Body of pancreas (tissue), 4 donors: ENCODE measurements at regions not wholly inside any gene's neighbourhood (a gene's known extent, or its start where the extent isn't known, plus 50 kb on each side); places are given as distances from the start of the nearest gene placed in this dataset.
"Not testable (repeated sequence)": the region's sequence is repeated elsewhere in the genome, so short reads cannot be mapped to it uniquely, and the experiment has no call there.

Experiments used
- ATAC-seq: fragments of 150-250 bp; one replicate; pipeline ENCODE4 v1.9.1; 2016
- DNase-seq, 4 donors: peaks; one replicate each; pipeline ENCODE4 v3.0.0-alpha.2; 2019
- H3K27ac ChIP-seq, 4 donors: fragments of 200-600 bp; sonication (generic); 1 replicate in 3 of 4; 2 replicates in 1 of 4; pipeline versions ENCODE4 v1.5.1 to v1.6.1; 2016 to 2019; ENCODE audit warnings: mild to moderate bottlenecking in 1 of 4, mixed read lengths in 1 of 4, moderate library complexity in 1 of 4
- H3K27me3 ChIP-seq, 2 donors: fragments of 200-600 bp; sonication (generic); one replicate each; pipeline ENCODE4 v1.6.0; 2016; ENCODE audit warnings: mild to moderate bottlenecking in 1 of 2
- H3K36me3 ChIP-seq, 2 donors: fragments of 200-600 bp; sonication (generic); replicated peaks in 1 of 2; 2 replicates each; pipeline ENCODE4 v1.5.1; 2016; ENCODE audit warnings: low read depth in 2 of 2; ENCODE audit not compliant: insufficient read depth in 1 of 2
- H3K4me1 ChIP-seq: fragments of 200-600 bp; sonication (generic); one replicate; pipeline ENCODE4 v1.6.0; 2016
- H3K4me3 ChIP-seq, 2 donors: fragments of 200-600 bp; sonication (generic); 1 replicate in 1 of 2; 2 replicates in 1 of 2; pipeline ENCODE4 v1.5.1; 2016 to 2019
- H3K9me3 ChIP-seq, 3 donors: fragments of 200-600 bp; sonication (generic); 1 replicate in 2 of 3; 2 replicates in 1 of 3; pipeline ENCODE4 v1.5.1; 2016
- CTCF ChIP-seq, 7 experiments: fragments of 450-650 bp in 4 of 7; fragments of 200-600 bp in 3 of 7; sonication (generic) in 3 of 7; IDR thresholded peaks; one replicate each; pipeline ENCODE4 v1.5.1; 2016 to 2019; ENCODE audit warnings: antibody characterized with exemption in 7 of 7
- POLR2A ChIP-seq, 3 donors: fragments of 450-650 bp; IDR thresholded peaks; one replicate each; pipeline ENCODE4 v1.6.1; 2016; ENCODE audit warnings: antibody characterized with exemption in 3 of 3, mild to moderate bottlenecking in 2 of 3
- WGBS, 2 donors: methylation state at CpG; one replicate each; pipeline ENCODE4 v1.1.5; 2017; 5-methylcytosine and 5-hydroxymethylcytosine counted together
- intact Hi-C: fragments of 100-400 bp; cut with DNase I; formaldehyde crosslinking; loops from one replicate; pipeline ENCODE4 v1.15.1; 2023

GRCh38 chr15:20344601-20345400 is 196.8 kb downstream of the GOLGA6L6 start:
- no peak for ATAC-seq
- H3K4me1 ChIP-seq, result no peaks in the 10 kb centered on the region
- H3K27me3 ChIP-seq, result no peaks in the 10 kb centered on the region
- H3K27ac ChIP-seq, result no peak overlapping the region
- TF ChIP-seq POLR2A (IDR thresholded peaks at IDR 0.05) (no peak), CTCF (IDR thresholded peaks at IDR 0.05) (no peak)
- H3K4me3 ChIP-seq, result no peak overlapping the region
- peaks cover 0 to 4% (median 0%) of the 10 kb centered on the region in 3 donors for H3K9me3 ChIP-seq
- peak in 2 of 4 donors; percentile 6 to 11 for DNase-seq
- no peaks in the 10 kb centered on the region for H3K36me3 ChIP-seq
- WGBS, 2 donors, result 58% methylated on average over 12 of the region's 12 CpGs
- intact Hi-C loops, result no loop called here

- H3K4me1 ChIP-seq, H3K27me3 ChIP-seq, H3K27ac ChIP-seq, H3K9me3 ChIP-seq, H3K36me3 ChIP-seq, H3K4me3 ChIP-seq, intact Hi-C loops, ATAC-seq: not testable (repeated sequence)
- 68 to 69% methylated on average over 5 to 7 of the region's 10 CpGs for WGBS, 2 donors
- DNase-seq, result peak in 3 of 4 donors; percentile 9 to 12 (median 11)
Measured at GRCh38 chr15:20343395-20344211, 198.0 kb downstream of the GOLGA6L6 start.

- ATAC-seq, H3K4me3 ChIP-seq, H3K9me3 ChIP-seq, H3K27ac ChIP-seq, H3K36me3 ChIP-seq, intact Hi-C loops, H3K27me3 ChIP-seq, H3K4me1 ChIP-seq: not testable (repeated sequence)
- peak in 3 of 4 donors; percentile 6 to 12 (median 10) for DNase-seq
- WGBS, 2 donors, result 42 to 61% methylated on average over 3 to 4 of the region's 4 CpGs
Measured at GRCh38 chr15:20342601-20343394, 198.8 kb downstream of the GOLGA6L6 start.

GRCh38 chr15:20341901-20342600 is 199.5 kb downstream of the GOLGA6L6 start:
- Histone ChIP-seq H3K27me3 (no peaks in the 10 kb centered on the region), H3K4me3 (no peak overlapping the region), H3K36me3 (no peaks in the 10 kb centered on the region), H3K4me1 (no peaks in the 10 kb centered on the region), H3K9me3 (peaks cover 0 to 4% (median 0%) of the 10 kb centered on the region in 3 donors), H3K27ac (no peak overlapping the region)
- WGBS, 2 donors, result 28 to 38% methylated on average over 4 to 5 of the region's 5 CpGs
- DNase-seq (peak in 3 of 4 donors; percentile 50 to 73 (median 62)), ATAC-seq (no peak)
- TF ChIP-seq POLR2A (IDR thresholded peaks at IDR 0.05) (no peak), CTCF (IDR thresholded peaks at IDR 0.05) (no peak)
- intact Hi-C loops, result no loop called here

GRCh38 chr15:20340931-20341661 is 200.5 kb downstream of the GOLGA6L6 start:
- intact Hi-C loops, result no loop called here
- peak; percentile 47 for ATAC-seq
- Histone ChIP-seq H3K4me1 (no peaks in the 10 kb centered on the region), H3K36me3 (no peaks in the 10 kb centered on the region), H3K4me3 (no peak overlapping the region), H3K9me3 (peaks cover 0 to 4% (median 0%) of the 10 kb centered on the region in 3 donors), H3K27ac (no peak overlapping the region), H3K27me3 (no peaks in the 10 kb centered on the region)
- peak; percentile 39 to 76 (median 57) for DNase-seq
- WGBS, 2 donors, result 51 to 57% methylated on average over 7 of the region's 7 CpGs
- TF ChIP-seq POLR2A (IDR thresholded peaks at IDR 0.05), result no peak
- no peak for TF ChIP-seq CTCF (IDR thresholded peaks at IDR 0.05)
